Skeletal muscle tissue (tissue), 3 donors: ENCODE measurements at regions not wholly inside any gene's neighbourhood (a gene's known extent, or its start where the extent isn't known, plus 50 kb on each side); places are given as distances from the start of the nearest gene placed in this dataset.

Experiments used
- H3K27ac ChIP-seq: one replicate; pipeline ENCODE4 v1.7.0; 2013; ENCODE audit warnings: mild to moderate bottlenecking, low read depth, low read length, inconsistent platforms
- H3K27me3 ChIP-seq, 3 donors: one replicate each; pipeline ENCODE4 v1.7.0; 2013; ENCODE audit warnings: low read length in 3 of 3; ENCODE audit not compliant: control insufficient read depth in 3 of 3, insufficient read depth in 3 of 3
- H3K36me3 ChIP-seq, 3 donors: one replicate each; pipeline ENCODE4 v1.7.0; 2013; ENCODE audit warnings: low read length in 3 of 3; ENCODE audit not compliant: control insufficient read depth in 3 of 3, insufficient read depth in 3 of 3
- H3K4me1 ChIP-seq, 3 donors: one replicate each; pipeline ENCODE4 v1.7.0; 2013; ENCODE audit warnings: low read length in 3 of 3, mild to moderate bottlenecking in 3 of 3; ENCODE audit not compliant: control insufficient read depth in 3 of 3, insufficient read depth in 3 of 3
- H3K4me3 ChIP-seq, 3 donors: one replicate each; pipeline ENCODE4 v1.7.0; 2013; ENCODE audit warnings: low read length in 3 of 3
- H3K9ac ChIP-seq, 3 donors: one replicate each; pipeline ENCODE4 v1.7.0; 2013; ENCODE audit warnings: low read length in 3 of 3, mild to moderate bottlenecking in 3 of 3, moderate library complexity in 2 of 3, low read depth in 1 of 3
- H3K9me3 ChIP-seq, 3 donors: one replicate each; pipeline ENCODE4 v1.7.0; 2013; ENCODE audit warnings: low read length in 3 of 3; ENCODE audit not compliant: control insufficient read depth in 3 of 3
- donor health status: Osteomylitis.

- no peaks in the 10 kb centered on the region for H3K36me3 ChIP-seq
- H3K4me1 ChIP-seq = no peaks in the 10 kb centered on the region
- no peak overlapping the region for H3K27ac ChIP-seq
- H3K9me3 ChIP-seq = no peaks in the 10 kb centered on the region
- H3K27me3 ChIP-seq = no peaks in the 10 kb centered on the region
- no peak overlapping the region for H3K9ac ChIP-seq
- no peak overlapping the region for H3K4me3 ChIP-seq
These were observed 1290.9 kb downstream of the MRPL39 start for GRCh38 chr21:24316277-24316922.

- H3K4me3 ChIP-seq = no peak overlapping the region
- H3K27me3 ChIP-seq = no peaks in the 10 kb centered on the region
- no peak overlapping the region for H3K27ac ChIP-seq
- H3K9me3 ChIP-seq = no peaks in the 10 kb centered on the region
- no peak overlapping the region for H3K9ac ChIP-seq
- H3K4me1 ChIP-seq = no peaks in the 10 kb centered on the region
- no peaks in the 10 kb centered on the region for H3K36me3 ChIP-seq
These were observed 1296.5 kb downstream of the MRPL39 start for GRCh38 chr21:24310788-24311187.

GRCh38 chr21:24308183-24308582 is 1299.1 kb downstream of the MRPL39 start:
- H3K36me3 ChIP-seq = no peaks in the 10 kb centered on the region
- H3K9me3 ChIP-seq = no peaks in the 10 kb centered on the region
- no peak overlapping the region for H3K4me3 ChIP-seq
- H3K4me1 ChIP-seq = no peaks in the 10 kb centered on the region
- H3K27ac ChIP-seq = no peak overlapping the region
- H3K9ac ChIP-seq = no peak overlapping the region
- no peaks in the 10 kb centered on the region for H3K27me3 ChIP-seq

- Histone ChIP-seq H3K4me3 (no peak overlapping the region), H3K4me1 (no peaks in the 10 kb centered on the region), H3K27me3 (no peaks in the 10 kb centered on the region), H3K36me3 (no peaks in the 10 kb centered on the region), H3K9me3 (no peaks in the 10 kb centered on the region), H3K9ac (no peak overlapping the region), H3K27ac (no peak overlapping the region)
These were observed 1304.9 kb downstream of the MRPL39 start for GRCh38 chr21:24302400-24302799.

GRCh38 chr21:24298040-24298439 is 1309.2 kb downstream of the MRPL39 start:
- Histone ChIP-seq H3K4me3 (no peak overlapping the region), H3K9ac (no peak overlapping the region), H3K27ac (no peak overlapping the region), H3K4me1 (no peaks in the 10 kb centered on the region), H3K9me3 (no peaks in the 10 kb centered on the region), H3K36me3 (no peaks in the 10 kb centered on the region), H3K27me3 (no peaks in the 10 kb centered on the region)

GRCh38 chr21:24294171-24294570 is 1313.1 kb downstream of the MRPL39 start:
- H3K4me1 ChIP-seq = no peaks in the 10 kb centered on the region
- no peaks in the 10 kb centered on the region for H3K36me3 ChIP-seq
- H3K9ac ChIP-seq = no peak overlapping the region
- H3K27ac ChIP-seq = no peak overlapping the region
- no peaks in the 10 kb centered on the region for H3K27me3 ChIP-seq
- no peaks in the 10 kb centered on the region for H3K9me3 ChIP-seq
- H3K4me3 ChIP-seq = no peak overlapping the region

GRCh38 chr21:24290151-24290833 is 1317.0 kb downstream of the MRPL39 start:
- H3K27ac ChIP-seq = no peak overlapping the region
- no peaks in the 10 kb centered on the region for H3K36me3 ChIP-seq
- no peak overlapping the region for H3K9ac ChIP-seq
- H3K4me3 ChIP-seq = no peak overlapping the region
- H3K4me1 ChIP-seq = no peaks in the 10 kb centered on the region
- no peaks in the 10 kb centered on the region for H3K27me3 ChIP-seq
- no peaks in the 10 kb centered on the region for H3K9me3 ChIP-seq

- no peak overlapping the region for H3K4me3 ChIP-seq
- no peak overlapping the region for H3K9ac ChIP-seq
- no peaks in the 10 kb centered on the region for H3K27me3 ChIP-seq
- H3K4me1 ChIP-seq = no peaks in the 10 kb centered on the region
- H3K27ac ChIP-seq = no peak overlapping the region
- H3K9me3 ChIP-seq = no peaks in the 10 kb centered on the region
- H3K36me3 ChIP-seq = no peaks in the 10 kb centered on the region
These were observed 1317.7 kb downstream of the MRPL39 start for GRCh38 chr21:24289539-24289938.

- H3K4me3 ChIP-seq = no peak overlapping the region
These were observed 1326.7 kb downstream of the MRPL39 start for GRCh38 chr21:24280596-24280995.

GRCh38 chr21:24278711-24279110 is 1328.6 kb downstream of the MRPL39 start:
- Histone ChIP-seq H3K4me1 (no peaks in the 10 kb centered on the region), H3K9me3 (no peaks in the 10 kb centered on the region)

More at GRCh38 chr21:24280596-24280995, 1326.7 kb downstream of the MRPL39 start:
- no peaks in the 10 kb centered on the region for H3K4me1 ChIP-seq
- H3K27ac ChIP-seq = no peak overlapping the region
- no peak overlapping the region for H3K9ac ChIP-seq
- H3K9me3 ChIP-seq = no peaks in the 10 kb centered on the region
- no peaks in the 10 kb centered on the region for H3K36me3 ChIP-seq
- no peaks in the 10 kb centered on the region for H3K27me3 ChIP-seq

More at GRCh38 chr21:24278711-24279110, 1328.6 kb downstream of the MRPL39 start:
- H3K27me3 ChIP-seq = no peaks in the 10 kb centered on the region
- no peak overlapping the region for H3K4me3 ChIP-seq
- H3K36me3 ChIP-seq = no peaks in the 10 kb centered on the region
- H3K9ac ChIP-seq = no peak overlapping the region
- H3K27ac ChIP-seq = no peak overlapping the region
